HG02884 (cell line): ENCODE measurements at regions not wholly inside any gene's neighbourhood (a gene's known extent, or its start where the extent isn't known, plus 50 kb on each side); places are given as distances from the start of the nearest gene placed in this dataset.

ENCODE experiments used
- ATAC-seq: cut with Tn5 transposase; IDR thresholded peaks from one replicate; pipeline ENCODE4 v1.9.1; 2021; ENCODE audit warnings: mild to moderate bottlenecking, moderate library complexity; ENCODE audit not compliant: unreplicated experiment

- no peak for ATAC-seq
These were observed 192.2 kb upstream of the LMNTD1 start for GRCh38 chr12:25745281-25745680.

GRCh38 chr12:25746131-25746530, 193.0 kb upstream of the LMNTD1 start:
- ATAC-seq = no peak

GRCh38 chr12:25752710-25753309, 199.7 kb upstream of the LMNTD1 start:
- no peak for ATAC-seq

- ATAC-seq = no peak
These were observed 202.3 kb upstream of the LMNTD1 start for GRCh38 chr12:25755136-25755970.

GRCh38 chr12:25755971-25756260, 202.6 kb upstream of the RASSF8 start:
- no peak for ATAC-seq

GRCh38 chr12:25757037-25757665, 201.3 kb upstream of the RASSF8 start:
- no peak for ATAC-seq

GRCh38 chr12:25759752-25760151, 198.7 kb upstream of the RASSF8 start:
- no peak for ATAC-seq

GRCh38 chr12:25761356-25761755, 197.1 kb upstream of the RASSF8 start:
- ATAC-seq = no peak

- ATAC-seq = no peak
These were observed 194.1 kb upstream of the RASSF8 start for GRCh38 chr12:25764409-25764808.

GRCh38 chr12:25764892-25765291, 193.6 kb upstream of the RASSF8 start:
- ATAC-seq = no peak

GRCh38 chr12:25767606-25768005, 190.9 kb upstream of the RASSF8 start:
- no peak for ATAC-seq

GRCh38 chr12:25768151-25768550, 190.3 kb upstream of the RASSF8 start:
- no peak for ATAC-seq

- ATAC-seq = no peak
These were observed 189.2 kb upstream of the RASSF8 start for GRCh38 chr12:25769082-25769945.

GRCh38 chr12:25771041-25771440, 187.4 kb upstream of the RASSF8 start:
- peak; percentile 50 for ATAC-seq

GRCh38 chr12:25771476-25771875, 187.0 kb upstream of the RASSF8 start:
- ATAC-seq = no peak

GRCh38 chr12:25775968-25776367, 182.5 kb upstream of the RASSF8 start:
- ATAC-seq = no peak

- no peak for ATAC-seq
These were observed 177.7 kb upstream of the RASSF8 start for GRCh38 chr12:25780771-25781170.

- no peak for ATAC-seq
These were observed 177.2 kb upstream of the RASSF8 start for GRCh38 chr12:25781232-25781631.

GRCh38 chr12:25783566-25783965, 174.9 kb upstream of the RASSF8 start:
- ATAC-seq = no peak

GRCh38 chr12:25784669-25785068, 173.8 kb upstream of the RASSF8 start:
- no peak for ATAC-seq

- no peak for ATAC-seq
These were observed 173.3 kb upstream of the RASSF8 start for GRCh38 chr12:25785134-25785533.
